ENCODE measurements at regions not wholly inside any gene's neighbourhood (a gene's known extent, or its start where the extent isn't known, plus 50 kb on each side); places are given as distances from the start of the nearest gene placed in this dataset.

- DNase-seq (ENCODE audit: extremely low read depth, low read depth, low spot score), result no peak
Observed at GRCh38 chr4:15215109-15215508, 212.7 kb upstream of the C1QTNF7 start.

GRCh38 chr4:15226203-15226602 lies 201.6 kb upstream of the C1QTNF7 start:
- no peak for DNase-seq (ENCODE audit: extremely low read depth, low read depth, low spot score)

GRCh38 chr4:15231265-15232091 lies 196.4 kb upstream of the C1QTNF7 start:
- DNase-seq (ENCODE audit: extremely low read depth, low read depth, low spot score), result peak; percentile 31

GRCh38 chr4:15232366-15233263 lies 195.2 kb upstream of the C1QTNF7 start:
- no peak for DNase-seq (ENCODE audit: extremely low read depth, low read depth, low spot score)

GRCh38 chr4:15233264-15233597 lies 194.6 kb upstream of the C1QTNF7 start:
- no peak for DNase-seq (ENCODE audit: extremely low read depth, low read depth, low spot score)

- no peak for DNase-seq (ENCODE audit: extremely low read depth, low read depth, low spot score)
Observed at GRCh38 chr4:15233626-15234025, 194.2 kb upstream of the C1QTNF7 start.

GRCh38 chr4:15234116-15234855 lies 193.5 kb upstream of the C1QTNF7 start:
- no peak for DNase-seq (ENCODE audit: extremely low read depth, low read depth, low spot score)

GRCh38 chr4:15234856-15235126 lies 193.0 kb upstream of the C1QTNF7 start:
- DNase-seq (ENCODE audit: extremely low read depth, low read depth, low spot score), result no peak

- no peak for DNase-seq (ENCODE audit: extremely low read depth, low read depth, low spot score)
Observed at GRCh38 chr4:15235135-15235534, 192.7 kb upstream of the C1QTNF7 start.

- no peak for DNase-seq (ENCODE audit: extremely low read depth, low read depth, low spot score)
Observed at GRCh38 chr4:15237648-15238230, 190.1 kb upstream of the C1QTNF7 start.

GRCh38 chr4:15238720-15239119 lies 189.1 kb upstream of the C1QTNF7 start:
- no peak for DNase-seq (ENCODE audit: extremely low read depth, low read depth, low spot score)

GRCh38 chr4:15239866-15240265 lies 188.0 kb upstream of the C1QTNF7 start:
- no peak for DNase-seq (ENCODE audit: extremely low read depth, low read depth, low spot score)

GRCh38 chr4:15240764-15241163 lies 187.1 kb upstream of the C1QTNF7 start:
- DNase-seq (ENCODE audit: extremely low read depth, low read depth, low spot score), result no peak

- DNase-seq (ENCODE audit: extremely low read depth, low read depth, low spot score), result no peak
Observed at GRCh38 chr4:15242021-15242420, 185.8 kb upstream of the C1QTNF7 start.

GRCh38 chr4:15244354-15244753 lies 183.5 kb upstream of the C1QTNF7 start:
- DNase-seq (ENCODE audit: extremely low read depth, low read depth, low spot score), result no peak

GRCh38 chr4:15245006-15245530 lies 182.8 kb upstream of the C1QTNF7 start:
- no peak for DNase-seq (ENCODE audit: extremely low read depth, low read depth, low spot score)

- no peak for DNase-seq (ENCODE audit: extremely low read depth, low read depth, low spot score)
Observed at GRCh38 chr4:15250021-15250441, 177.8 kb upstream of the C1QTNF7 start.

- no peak for DNase-seq (ENCODE audit: extremely low read depth, low read depth, low spot score)
Observed at GRCh38 chr4:15253349-15253748, 174.5 kb upstream of the C1QTNF7 start.

- no peak for DNase-seq (ENCODE audit: extremely low read depth, low read depth, low spot score)
Observed at GRCh38 chr4:15254236-15254880, 173.5 kb upstream of the C1QTNF7 start.

GRCh38 chr4:15255537-15255936 lies 172.3 kb upstream of the C1QTNF7 start:
- DNase-seq (ENCODE audit: extremely low read depth, low read depth, low spot score), result no peak

Measured in glomerular endothelial cell (primary cell).